ENCODE measurements at regions not wholly inside any gene's neighbourhood (a gene's known extent, or its start where the extent isn't known, plus 50 kb on each side); places are given as distances from the start of the nearest gene placed in this dataset.
A peak's percentile ranks its signal among the peaks of the same experiment; 100 is the strongest.
"Not testable (repeated sequence)": the region's sequence is repeated elsewhere in the genome, so short reads cannot be mapped to it uniquely, and the experiment has no call there.

DNA sequence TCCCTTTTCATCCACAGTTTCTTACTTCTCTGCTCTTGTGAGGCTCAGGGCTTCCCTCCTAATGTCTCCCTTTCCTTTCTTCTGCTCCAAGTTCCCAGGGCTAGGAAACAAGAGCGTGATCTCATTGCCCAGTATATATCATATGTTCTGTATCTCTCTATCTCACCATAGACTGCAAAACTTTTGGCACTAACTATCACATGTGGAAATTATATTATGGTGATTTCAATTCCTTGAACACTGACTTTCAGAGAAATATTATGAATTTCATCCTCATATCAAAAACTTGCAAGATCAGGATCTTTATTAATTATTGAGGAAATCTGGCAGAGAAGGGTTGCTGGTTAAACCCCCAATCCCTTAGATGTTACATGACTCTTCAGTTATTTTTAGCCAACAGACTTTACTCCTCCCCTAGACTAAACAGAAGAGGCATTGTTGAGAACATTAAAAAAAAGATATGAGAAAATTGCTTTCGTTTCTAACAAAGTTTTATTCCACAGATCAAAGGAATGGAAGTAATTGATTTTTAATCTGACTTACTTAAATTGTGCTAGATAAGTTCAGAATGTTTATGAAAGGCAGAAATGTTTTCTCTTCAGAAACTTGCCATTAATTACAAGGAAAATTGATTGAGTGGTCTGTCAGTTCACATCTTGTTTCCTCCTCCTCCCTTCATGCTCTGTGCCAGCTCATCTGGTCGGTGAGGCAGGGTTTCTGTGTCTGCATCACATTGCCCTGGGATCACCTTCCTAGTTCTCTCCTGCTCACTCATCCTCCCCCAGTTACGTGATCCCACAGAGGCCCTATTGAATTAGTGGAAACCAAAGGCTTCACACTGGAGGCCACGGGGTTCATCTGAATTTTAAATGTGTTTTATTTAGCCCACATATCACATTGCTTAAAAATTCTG, 378.5 kb downstream of the LMO7 start:
- DNase-seq (ENCODE audit: low spot score), result no peak

DNA sequence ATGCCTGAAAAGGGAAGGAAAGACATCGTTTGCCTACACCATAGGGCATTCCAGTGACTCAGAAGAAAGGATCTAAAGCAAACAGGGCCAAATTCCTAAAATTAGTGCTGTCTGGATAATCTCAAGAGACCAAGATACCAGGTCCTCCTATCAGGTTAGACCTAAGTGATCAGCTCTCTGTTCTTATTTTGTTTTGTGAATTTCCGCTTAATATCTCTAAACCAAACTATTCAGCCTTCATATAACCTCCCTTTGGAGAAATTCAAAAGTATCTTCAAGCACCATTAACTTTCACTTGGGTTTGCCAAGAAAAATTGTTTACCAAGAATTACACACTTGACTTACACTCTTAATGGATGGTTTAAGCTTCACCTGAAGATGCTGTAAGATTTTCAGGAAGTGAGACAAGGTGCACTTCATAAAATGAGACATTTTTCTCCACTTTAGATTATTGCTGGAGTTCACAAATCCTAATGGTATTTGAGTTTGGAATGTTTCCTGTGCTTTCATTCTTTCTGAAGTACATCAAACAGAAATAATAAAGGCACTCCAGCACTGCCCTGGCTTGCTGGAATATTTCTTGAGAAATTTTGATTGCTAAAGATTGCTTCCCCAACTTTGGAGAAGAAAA, 376.1 kb downstream of the LMO7 start:
- no peak for DNase-seq (ENCODE audit: low spot score)

- DNase-seq (ENCODE audit: low spot score), result no peak
Observed at GRCh38 chr13:76009267-76009890, 373.2 kb downstream of the LMO7 start.

GRCh38 chr13:76004416-76004815, 368.3 kb downstream of the LMO7 start:
- DNase-seq (ENCODE audit: low spot score), result no peak

GRCh38 chr13:76000131-76000530, 364.0 kb downstream of the LMO7 start:
- DNase-seq (ENCODE audit: low spot score), result no peak

DNA sequence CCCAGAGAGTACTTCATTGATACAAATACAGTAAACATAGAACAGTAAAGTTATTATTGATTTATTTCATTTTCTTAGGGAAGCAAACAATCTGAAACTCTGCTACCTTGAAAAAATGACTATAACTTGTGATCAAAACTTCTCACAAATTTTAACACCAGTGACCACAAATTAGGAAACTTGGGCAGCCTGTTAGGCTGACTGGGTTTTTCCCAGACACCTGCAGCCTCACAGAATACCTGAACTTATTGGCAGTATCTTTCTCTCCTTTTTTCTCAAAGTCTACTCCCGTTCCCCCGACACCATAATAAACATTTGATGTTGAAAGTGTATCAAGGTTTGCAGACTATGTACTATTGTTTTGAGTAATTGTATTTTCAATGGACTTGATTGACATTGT, 360.5 kb downstream of the LMO7 start:
- DNase-seq (ENCODE audit: low spot score), result no peak

DNA sequence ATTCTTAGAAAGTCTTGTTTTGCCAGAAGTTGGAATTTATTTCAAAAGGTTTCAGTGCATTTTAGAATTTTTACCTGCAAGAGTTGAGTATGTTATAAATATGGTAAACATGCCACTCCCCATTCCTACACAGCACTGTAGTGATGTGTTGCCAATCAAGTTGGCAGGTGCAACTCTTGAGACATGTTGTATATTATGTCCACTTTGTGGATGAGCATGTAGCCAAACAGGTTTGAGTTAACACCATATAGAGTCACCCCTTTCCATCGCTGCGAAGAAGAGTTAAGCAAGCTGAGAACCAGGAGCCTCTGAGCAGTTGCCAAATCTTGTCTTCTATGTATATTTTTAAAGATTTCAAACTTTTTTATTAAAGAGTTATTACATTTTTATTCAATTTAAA, 359.8 kb downstream of the LMO7 start:
- DNase-seq (ENCODE audit: low spot score), result no peak

GRCh38 chr13:75993823-75994222, 357.7 kb downstream of the LMO7 start:
- peak; percentile 6 for DNase-seq (ENCODE audit: low spot score)

DNA sequence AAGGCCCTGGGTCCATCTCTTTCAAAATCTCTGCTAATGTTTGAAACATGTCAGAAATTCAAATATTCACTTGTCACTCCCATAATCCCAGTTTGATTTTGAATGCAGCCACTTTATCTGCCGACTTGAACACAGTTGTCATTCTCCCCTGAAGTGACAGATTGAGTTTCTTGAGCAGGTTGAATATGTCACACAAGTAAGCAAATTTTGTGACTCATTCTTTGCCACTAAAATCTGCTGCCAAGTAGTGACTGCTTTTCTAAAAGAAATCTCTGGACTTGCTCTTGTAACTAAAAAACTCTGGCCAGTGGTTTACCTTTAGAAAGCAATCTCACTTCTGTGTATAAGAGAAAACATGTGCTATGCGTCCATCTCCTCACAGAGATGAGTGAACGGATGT, 357.1 kb downstream of the LMO7 start:
- DNase-seq (ENCODE audit: low spot score), result no peak

GRCh38 chr13:75986818-75987217, 350.7 kb downstream of the LMO7 start:
- DNase-seq (ENCODE audit: low spot score), result no peak

DNA sequence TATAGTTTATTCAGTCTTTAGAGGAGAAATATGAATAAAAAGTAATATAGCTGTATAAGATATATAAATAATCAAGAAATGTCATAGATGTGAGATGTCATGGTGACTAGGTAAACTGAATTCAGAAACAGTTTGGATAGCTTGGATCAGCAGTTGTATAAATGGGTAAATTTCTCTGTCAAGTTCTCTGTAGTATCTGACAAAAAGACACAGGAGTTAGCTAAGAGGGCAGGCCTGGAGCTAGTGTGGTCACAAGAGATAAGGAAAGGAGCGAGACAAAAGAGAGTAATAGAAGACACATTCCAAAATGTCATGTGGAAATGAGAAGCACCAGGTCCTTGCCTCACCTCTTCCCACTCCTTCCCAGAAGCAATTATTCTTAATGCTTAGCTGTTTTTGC, 349.0 kb downstream of the LMO7 start:
- no peak for DNase-seq (ENCODE audit: low spot score)

DNA sequence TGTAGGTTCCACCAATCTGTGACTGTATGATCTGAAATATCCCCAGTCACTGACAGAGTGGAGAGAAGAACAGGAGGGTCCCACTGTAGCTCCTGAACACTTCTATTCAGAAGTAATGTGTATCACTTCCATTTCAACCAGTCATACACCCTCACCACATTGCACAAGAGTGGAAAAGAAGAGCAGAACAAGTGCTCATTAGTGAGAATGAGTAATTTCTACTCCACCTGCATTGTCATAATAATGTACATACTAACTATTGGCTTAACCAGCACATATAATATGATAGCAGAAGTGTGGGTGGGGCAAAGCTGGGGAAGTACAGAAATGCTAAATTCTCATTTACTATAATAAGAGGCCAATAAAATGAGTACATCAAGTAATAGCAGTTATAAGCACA, 342.7 kb downstream of the LMO7 start:
- no peak for DNase-seq (ENCODE audit: low spot score)

GRCh38 chr13:75968103-75968838, 332.1 kb downstream of the LMO7 start:
- no peak for DNase-seq (ENCODE audit: low spot score)

DNA sequence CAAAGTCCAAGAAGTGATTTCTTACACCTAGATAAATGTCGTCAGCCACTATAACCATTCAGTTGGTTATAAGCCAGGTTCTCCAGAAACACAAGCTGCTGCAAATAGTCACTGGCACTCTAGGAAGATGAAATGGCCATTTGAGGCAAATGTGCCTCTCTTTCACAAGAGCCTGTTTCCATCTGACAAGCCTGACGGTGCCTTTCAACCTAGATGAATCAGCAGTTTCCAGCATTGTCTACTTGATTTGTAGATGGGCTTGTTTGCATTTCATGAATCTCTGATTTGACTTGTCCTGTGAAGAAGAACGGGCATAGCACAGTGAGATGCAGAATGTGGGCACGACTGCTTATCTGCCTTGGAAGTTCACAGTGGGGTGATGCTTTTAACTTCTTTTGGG, 327.2 kb downstream of the LMO7 start:
- DNase-seq (ENCODE audit: low spot score), result no peak

- no peak for DNase-seq (ENCODE audit: low spot score)
Observed at GRCh38 chr13:75961911-75962310, 325.8 kb downstream of the LMO7 start.

GRCh38 chr13:75960538-75960994, 324.4 kb downstream of the LMO7 start:
- DNase-seq (ENCODE audit: low spot score), result no peak

DNA sequence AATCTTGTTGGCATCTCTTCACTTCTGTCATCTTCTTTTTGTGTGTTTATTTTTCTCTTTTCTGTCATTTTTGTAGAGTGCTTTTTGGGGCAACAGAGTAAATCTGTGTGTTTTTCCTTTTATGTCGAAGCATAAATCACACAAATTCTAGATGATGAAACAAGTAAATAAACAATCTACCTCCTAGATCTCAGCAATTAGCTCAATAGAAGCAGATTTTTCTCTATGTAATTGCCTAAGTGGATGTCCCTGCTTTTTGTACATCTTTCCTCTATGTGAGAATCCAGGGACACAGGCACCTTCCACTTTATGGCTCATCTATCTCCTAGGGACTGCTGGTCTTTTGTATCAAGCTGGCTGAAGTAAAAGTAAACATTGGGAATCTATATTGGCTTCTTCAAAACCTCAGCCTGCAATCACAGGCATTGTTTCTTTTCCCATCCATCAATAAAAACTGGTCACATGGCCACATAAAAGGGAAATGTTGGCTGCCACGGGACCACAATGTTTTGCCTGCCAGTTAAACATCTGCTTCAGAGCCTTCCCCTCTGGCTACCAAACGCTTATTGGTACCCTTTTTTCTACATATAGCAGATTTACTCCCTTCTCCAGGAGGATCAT, 323.8 kb downstream of the LMO7 start:
- no peak for DNase-seq (ENCODE audit: low spot score)

DNA sequence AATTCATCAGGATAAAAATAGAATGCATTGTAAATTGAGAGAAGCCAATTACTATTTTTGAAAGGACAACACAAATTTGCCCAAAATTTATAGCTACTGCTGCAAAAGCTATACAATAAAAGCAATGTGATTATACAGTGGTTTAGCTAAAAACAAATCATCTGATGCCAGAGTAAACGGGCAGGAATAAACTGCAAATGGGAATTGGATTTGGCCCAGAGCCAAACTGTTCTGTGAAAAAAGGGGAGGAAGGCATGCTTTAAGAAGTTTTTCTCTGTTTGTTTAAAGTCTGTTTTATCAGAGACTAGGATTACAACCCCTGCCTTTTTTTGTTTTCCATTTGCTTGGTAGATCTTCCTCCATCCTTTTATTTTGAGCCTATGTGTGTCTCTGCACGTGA, 317.5 kb downstream of the LMO7 start:
- not testable (repeated sequence) for DNase-seq (ENCODE audit: low spot score)

GRCh38 chr13:75947448-75947847, 311.3 kb downstream of the LMO7 start:
- no peak for DNase-seq (ENCODE audit: low spot score)

- DNase-seq (ENCODE audit: low spot score), result no peak
Observed at GRCh38 chr13:75946536-75947284, 310.6 kb downstream of the LMO7 start.
